ENCODE measurements at regions not wholly inside any gene's neighbourhood (a gene's known extent, or its start where the extent isn't known, plus 50 kb on each side); places are given as distances from the start of the nearest gene placed in this dataset.

- H3K27ac Mint-ChIP-seq, result no peak overlapping the region
- no peaks in the 10 kb centered on the region for H3K4me1 Mint-ChIP-seq
- H3K27me3 Mint-ChIP-seq, result peaks cover 0 to 6% of the 10 kb centered on the region in 2 donors
- ChIA-PET POLR2A (no interaction called here), CTCF (no interaction called here)
- H3K4me3 ChIP-seq (ENCODE audit: low read length), result no peak overlapping the region
- H3K9me3 ChIP-seq (ENCODE audit: low read length), result no peaks in the 10 kb centered on the region
- peaks cover 0 to 2% (median 0%) of the 10 kb centered on the region in 5 donors for H3K9me3 Mint-ChIP-seq
- no peaks in the 10 kb centered on the region for H3K36me3 ChIP-seq (ENCODE audit: insufficient read depth, low read length)
- H3K36me3 Mint-ChIP-seq, result no peaks in the 10 kb centered on the region
- DNase-seq, result no peak
- H3K4me3 Mint-ChIP-seq, result no peak overlapping the region
- H3K4me1 ChIP-seq (ENCODE audit: insufficient read depth, low read length), result no peaks in the 10 kb centered on the region
- H3K27ac ChIP-seq (ENCODE audit: low read depth, low read length), result no peak overlapping the region
- no peaks in the 10 kb centered on the region for H3K27me3 ChIP-seq (ENCODE audit: insufficient read depth, low read length, poor library complexity, severe bottlenecking)
Observed at GRCh38 chr5:57572461-57572860, 89.8 kb upstream of the ACTBL2 start.

DNA sequence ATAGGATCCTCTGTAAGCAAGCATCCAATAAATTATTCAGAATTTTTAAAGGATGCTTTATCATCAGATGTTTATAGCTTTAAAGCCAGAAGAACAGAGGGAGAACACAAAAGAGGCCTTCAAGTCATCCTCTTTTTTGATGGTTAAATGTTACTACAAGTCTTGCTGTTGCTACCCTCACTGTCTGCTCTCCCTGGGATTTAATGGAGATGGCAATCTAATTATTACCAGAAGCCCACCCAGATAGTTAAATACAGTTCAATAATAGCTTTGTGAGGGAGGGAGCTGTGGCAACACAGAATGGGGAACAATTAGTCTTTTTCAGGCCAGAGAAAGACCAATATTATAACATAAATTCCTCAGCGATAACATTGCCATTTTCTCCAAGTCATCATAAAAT lies 87.0 kb upstream of the ACTBL2 start:
- no peak overlapping the region for H3K27ac ChIP-seq (ENCODE audit: low read depth, low read length)
- no peaks in the 10 kb centered on the region for H3K4me1 ChIP-seq (ENCODE audit: insufficient read depth, low read length)
- Mint-ChIP-seq H3K36me3 (no peaks in the 10 kb centered on the region), H3K4me3 (no peak overlapping the region), H3K27me3 (peaks cover 0 to 11% of the 10 kb centered on the region in 2 donors), H3K4me1 (no peaks in the 10 kb centered on the region), H3K27ac (no peak overlapping the region), H3K9me3 (peaks cover 0 to 2% (median 0%) of the 10 kb centered on the region in 5 donors)
- ChIA-PET POLR2A (no interaction called here), CTCF (no interaction called here)
- no peaks in the 10 kb centered on the region for H3K27me3 ChIP-seq (ENCODE audit: insufficient read depth, low read length, poor library complexity, severe bottlenecking)
- no peak for DNase-seq
- no peak overlapping the region for H3K4me3 ChIP-seq (ENCODE audit: low read length)
- H3K9me3 ChIP-seq (ENCODE audit: low read length), result no peaks in the 10 kb centered on the region
- no peaks in the 10 kb centered on the region for H3K36me3 ChIP-seq (ENCODE audit: insufficient read depth, low read length)

DNA sequence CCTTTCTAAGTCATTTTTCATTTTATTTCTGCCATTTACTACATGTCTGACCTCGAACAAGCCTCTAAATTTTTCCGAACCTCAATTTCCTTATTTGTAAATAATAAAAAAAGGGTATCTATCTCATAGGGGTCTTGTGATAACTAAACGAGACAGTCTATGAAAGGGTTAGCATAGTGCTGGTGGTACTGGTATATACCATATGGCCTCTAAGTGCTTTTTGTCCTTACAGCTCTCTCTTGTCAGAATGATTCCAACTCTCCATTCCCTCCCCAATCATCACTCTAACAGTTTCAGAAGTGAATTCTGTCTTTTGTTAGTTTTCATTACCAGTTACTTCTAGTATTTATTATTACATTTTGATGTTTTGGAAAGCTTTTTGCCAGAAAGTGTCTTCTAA lies 85.5 kb upstream of the ACTBL2 start:
- POLR2A ChIA-PET, result no interaction called here
- H3K27me3 Mint-ChIP-seq, result peaks cover 2 to 11% of the 10 kb centered on the region in 2 donors

DNA sequence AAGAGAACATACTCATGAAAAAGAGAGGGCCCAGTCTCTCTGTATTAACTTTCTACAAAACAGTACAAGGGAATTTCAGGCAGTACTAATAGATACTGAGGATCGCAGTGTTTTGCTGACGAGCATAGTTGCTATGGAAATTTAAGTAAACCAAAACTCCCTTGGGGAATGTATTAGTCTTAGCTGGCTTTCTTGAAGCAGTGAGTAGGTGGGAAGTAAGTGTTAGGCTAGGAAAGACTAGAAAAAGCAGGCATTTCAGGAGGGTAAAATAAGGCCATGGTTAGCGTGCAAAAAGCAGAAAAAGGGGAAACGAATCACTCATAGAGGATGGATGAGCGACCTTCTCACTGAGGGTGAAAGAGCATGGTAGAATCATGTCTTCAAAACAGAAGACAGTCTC lies 84.3 kb upstream of the ACTBL2 start:
- ChIA-PET POLR2A (no interaction called here), CTCF (no interaction called here)
- Histone ChIP-seq H3K27ac (ENCODE audit: low read depth, low read length) (no peak overlapping the region), H3K4me3 (ENCODE audit: low read length) (no peak overlapping the region), H3K27me3 (ENCODE audit: insufficient read depth, low read length, poor library complexity, severe bottlenecking) (no peaks in the 10 kb centered on the region), H3K36me3 (ENCODE audit: insufficient read depth, low read length) (no peaks in the 10 kb centered on the region), H3K9me3 (ENCODE audit: low read length) (no peaks in the 10 kb centered on the region), H3K4me1 (ENCODE audit: insufficient read depth, low read length) (no peaks in the 10 kb centered on the region)
- Mint-ChIP-seq H3K4me3 (no peak overlapping the region), H3K9me3 (peaks cover 0 to 2% (median 0%) of the 10 kb centered on the region in 5 donors), H3K27me3 (peaks cover 2 to 11% of the 10 kb centered on the region in 2 donors), H3K4me1 (no peaks in the 10 kb centered on the region), H3K36me3 (no peaks in the 10 kb centered on the region), H3K27ac (no peak overlapping the region)
- DNase-seq, result no peak

More for the DNA sequence above, 85.5 kb upstream of the ACTBL2 start:
- Histone ChIP-seq H3K4me1 (ENCODE audit: insufficient read depth, low read length) (no peaks in the 10 kb centered on the region), H3K4me3 (ENCODE audit: low read length) (no peak overlapping the region), H3K36me3 (ENCODE audit: insufficient read depth, low read length) (no peaks in the 10 kb centered on the region), H3K27me3 (ENCODE audit: insufficient read depth, low read length, poor library complexity, severe bottlenecking) (no peaks in the 10 kb centered on the region), H3K9me3 (ENCODE audit: low read length) (no peaks in the 10 kb centered on the region), H3K27ac (ENCODE audit: low read depth, low read length) (no peak overlapping the region)
- Mint-ChIP-seq H3K36me3 (no peaks in the 10 kb centered on the region), H3K4me1 (no peaks in the 10 kb centered on the region), H3K27ac (no peak overlapping the region), H3K4me3 (no peak overlapping the region), H3K9me3 (peaks cover 0 to 2% (median 0%) of the 10 kb centered on the region in 5 donors)
- CTCF ChIA-PET, result no interaction called here
- DNase-seq, result no peak

GRCh38 chr5:57561231-57561842 lies 78.7 kb upstream of the ACTBL2 start:
- Mint-ChIP-seq H3K27ac (no peak overlapping the region), H3K4me3 (no peak overlapping the region), H3K9me3 (peaks cover 0 to 2% (median 0%) of the 10 kb centered on the region in 5 donors), H3K27me3 (peaks cover 0 to 3% of the 10 kb centered on the region in 2 donors), H3K4me1 (no peaks in the 10 kb centered on the region), H3K36me3 (no peaks in the 10 kb centered on the region)
- Histone ChIP-seq H3K4me1 (ENCODE audit: insufficient read depth, low read length) (no peaks in the 10 kb centered on the region), H3K27ac (ENCODE audit: low read depth, low read length) (no peak overlapping the region), H3K27me3 (ENCODE audit: insufficient read depth, low read length, poor library complexity, severe bottlenecking) (no peaks in the 10 kb centered on the region), H3K4me3 (ENCODE audit: low read length) (no peak overlapping the region), H3K9me3 (ENCODE audit: low read length) (no peaks in the 10 kb centered on the region), H3K36me3 (ENCODE audit: insufficient read depth, low read length) (no peaks in the 10 kb centered on the region)
- ChIA-PET POLR2A (no interaction called here), CTCF (no interaction called here)
- DNase-seq, result no peak

- no peak for DNase-seq
- Histone ChIP-seq H3K27me3 (ENCODE audit: insufficient read depth, low read length, poor library complexity, severe bottlenecking) (no peaks in the 10 kb centered on the region), H3K36me3 (ENCODE audit: insufficient read depth, low read length) (no peaks in the 10 kb centered on the region), H3K4me1 (ENCODE audit: insufficient read depth, low read length) (no peaks in the 10 kb centered on the region), H3K4me3 (ENCODE audit: low read length) (no peak overlapping the region), H3K27ac (ENCODE audit: low read depth, low read length) (no peak overlapping the region), H3K9me3 (ENCODE audit: low read length) (no peaks in the 10 kb centered on the region)
- Mint-ChIP-seq H3K27me3 (peaks cover 0 to 4% of the 10 kb centered on the region in 2 donors), H3K4me3 (no peak overlapping the region), H3K4me1 (no peaks in the 10 kb centered on the region), H3K9me3 (peaks cover 0 to 2% (median 0%) of the 10 kb centered on the region in 5 donors), H3K36me3 (no peaks in the 10 kb centered on the region), H3K27ac (no peak overlapping the region)
- CTCF ChIA-PET, result no interaction called here
- POLR2A ChIA-PET, result no interaction called here
Observed at GRCh38 chr5:57559110-57559635, 76.6 kb upstream of the ACTBL2 start.

- no peak overlapping the region for H3K4me3 Mint-ChIP-seq
- Histone ChIP-seq H3K27ac (ENCODE audit: low read depth, low read length) (no peak overlapping the region), H3K4me1 (ENCODE audit: insufficient read depth, low read length) (no peaks in the 10 kb centered on the region), H3K9me3 (ENCODE audit: low read length) (no peaks in the 10 kb centered on the region), H3K27me3 (ENCODE audit: insufficient read depth, low read length, poor library complexity, severe bottlenecking) (no peaks in the 10 kb centered on the region), H3K4me3 (ENCODE audit: low read length) (no peak overlapping the region), H3K36me3 (ENCODE audit: insufficient read depth, low read length) (no peaks in the 10 kb centered on the region)
- DNase-seq, result no peak
- H3K27me3 Mint-ChIP-seq, result peaks cover 0 to 7% of the 10 kb centered on the region in 2 donors
- CTCF ChIA-PET, result no interaction called here
- no peak overlapping the region for H3K27ac Mint-ChIP-seq
- H3K36me3 Mint-ChIP-seq, result no peaks in the 10 kb centered on the region
- POLR2A ChIA-PET, result no interaction called here
- H3K4me1 Mint-ChIP-seq, result no peaks in the 10 kb centered on the region
- peaks cover 0 to 5% (median 2%) of the 10 kb centered on the region in 5 donors for H3K9me3 Mint-ChIP-seq
Observed at GRCh38 chr5:57552033-57552432, 69.4 kb upstream of the ACTBL2 start.

GRCh38 chr5:57551251-57551650 lies 68.6 kb upstream of the ACTBL2 start:
- Mint-ChIP-seq H3K4me3 (no peak overlapping the region), H3K4me1 (no peaks in the 10 kb centered on the region), H3K27ac (no peak overlapping the region), H3K36me3 (no peaks in the 10 kb centered on the region), H3K27me3 (peaks cover 0 to 5% of the 10 kb centered on the region in 2 donors), H3K9me3 (peaks cover 0 to 5% (median 1%) of the 10 kb centered on the region in 5 donors)
- no peaks in the 10 kb centered on the region for H3K27me3 ChIP-seq (ENCODE audit: insufficient read depth, low read length, poor library complexity, severe bottlenecking)
- no peaks in the 10 kb centered on the region for H3K4me1 ChIP-seq (ENCODE audit: insufficient read depth, low read length)
- H3K36me3 ChIP-seq (ENCODE audit: insufficient read depth, low read length), result no peaks in the 10 kb centered on the region
- DNase-seq, result no peak
- ChIA-PET POLR2A (no interaction called here), CTCF (no interaction called here)
- no peak overlapping the region for H3K27ac ChIP-seq (ENCODE audit: low read depth, low read length)
- no peaks in the 10 kb centered on the region for H3K9me3 ChIP-seq (ENCODE audit: low read length)
- H3K4me3 ChIP-seq (ENCODE audit: low read length), result no peak overlapping the region

All from CD8-positive, alpha-beta memory T cell (primary cell).